ENCODE measurements at regions not wholly inside any gene's neighbourhood (a gene's known extent, or its start where the extent isn't known, plus 50 kb on each side); places are given as distances from the start of the nearest gene placed in this dataset.

DNA sequence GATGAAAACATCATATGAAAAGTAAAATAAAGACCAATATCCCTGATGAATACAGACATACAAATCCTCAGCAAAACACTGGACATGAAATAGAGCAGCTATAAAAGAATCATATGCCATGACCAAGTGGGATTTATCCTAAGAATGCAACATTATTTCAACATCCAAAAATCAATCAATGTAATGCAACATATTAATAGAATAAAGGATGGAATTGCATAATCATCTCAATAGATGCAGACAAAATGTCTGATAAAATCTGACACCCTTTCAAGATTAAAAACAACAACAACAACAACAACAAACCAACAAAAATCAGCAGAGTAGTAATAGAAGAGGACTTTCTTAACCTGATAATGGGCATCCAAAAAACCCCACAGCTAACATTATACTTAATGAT lies 63.8 kb upstream of the IL1R1 start:
- no peak for DNase-seq (ENCODE audit: low read depth in 1 of 2, low spot score in 1 of 2)

DNA sequence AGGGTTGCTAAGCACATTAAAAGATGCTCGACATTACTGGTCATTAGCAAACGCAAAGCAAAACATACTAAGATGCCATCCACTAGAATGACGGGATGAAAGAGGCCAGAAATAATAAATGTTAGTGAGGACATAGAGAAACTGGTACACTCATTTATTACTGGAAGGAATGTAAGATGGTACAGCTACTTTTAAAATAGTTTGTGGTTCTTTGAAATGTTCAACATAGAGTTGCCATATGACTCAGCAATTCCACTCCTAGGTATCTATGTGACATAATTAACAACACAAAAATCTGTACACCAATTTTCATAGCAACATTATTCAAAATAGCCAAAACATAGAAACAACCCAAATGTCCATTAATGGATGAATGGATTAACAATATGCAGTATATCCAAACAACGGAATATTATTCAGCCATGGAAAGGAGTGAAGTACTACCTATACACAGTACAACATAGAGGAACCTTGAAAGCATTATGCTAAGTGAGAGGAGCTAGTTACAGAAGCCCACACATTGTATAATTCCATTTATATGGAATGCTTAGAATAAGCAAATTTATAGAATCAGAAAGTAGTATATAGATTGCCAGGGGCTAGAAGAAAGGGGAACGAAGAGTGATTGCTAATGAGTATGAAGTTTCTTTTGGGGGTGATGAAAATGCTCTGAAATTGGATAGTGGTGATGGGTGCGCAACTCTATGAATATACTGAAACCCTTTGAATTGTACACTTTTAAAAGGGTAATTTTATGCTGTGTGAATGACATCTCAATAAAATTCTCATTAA lies 61.9 kb upstream of the IL1R1 start:
- no peak for DNase-seq (ENCODE audit: low read depth in 1 of 2, low spot score in 1 of 2)

GRCh38 chr2:102081243-102081522 lies 61.4 kb upstream of the IL1R1 start:
- no peak for DNase-seq (ENCODE audit: low read depth in 1 of 2, low spot score in 1 of 2)

DNA sequence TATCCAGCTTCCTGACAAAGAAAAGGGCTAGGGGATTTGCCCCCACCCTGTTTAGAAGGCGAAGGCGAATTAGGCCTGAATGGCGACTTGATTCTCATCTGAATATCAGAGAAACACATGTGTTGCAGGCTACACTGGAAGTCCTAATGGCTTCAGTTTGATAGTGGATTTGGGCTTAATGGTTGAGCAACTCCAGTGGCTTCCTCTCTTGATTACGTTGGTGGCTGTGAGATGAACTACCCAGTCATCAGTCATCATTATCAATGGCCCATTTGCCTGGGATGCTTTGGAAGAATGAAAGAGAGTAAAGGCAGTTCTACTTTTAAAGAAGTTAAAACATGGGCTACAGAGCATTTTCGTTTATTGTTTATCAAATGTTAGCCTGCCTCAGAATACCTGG lies 60.9 kb upstream of the IL1R1 start:
- no peak for DNase-seq (ENCODE audit: low read depth in 1 of 2, low spot score in 1 of 2)

DNA sequence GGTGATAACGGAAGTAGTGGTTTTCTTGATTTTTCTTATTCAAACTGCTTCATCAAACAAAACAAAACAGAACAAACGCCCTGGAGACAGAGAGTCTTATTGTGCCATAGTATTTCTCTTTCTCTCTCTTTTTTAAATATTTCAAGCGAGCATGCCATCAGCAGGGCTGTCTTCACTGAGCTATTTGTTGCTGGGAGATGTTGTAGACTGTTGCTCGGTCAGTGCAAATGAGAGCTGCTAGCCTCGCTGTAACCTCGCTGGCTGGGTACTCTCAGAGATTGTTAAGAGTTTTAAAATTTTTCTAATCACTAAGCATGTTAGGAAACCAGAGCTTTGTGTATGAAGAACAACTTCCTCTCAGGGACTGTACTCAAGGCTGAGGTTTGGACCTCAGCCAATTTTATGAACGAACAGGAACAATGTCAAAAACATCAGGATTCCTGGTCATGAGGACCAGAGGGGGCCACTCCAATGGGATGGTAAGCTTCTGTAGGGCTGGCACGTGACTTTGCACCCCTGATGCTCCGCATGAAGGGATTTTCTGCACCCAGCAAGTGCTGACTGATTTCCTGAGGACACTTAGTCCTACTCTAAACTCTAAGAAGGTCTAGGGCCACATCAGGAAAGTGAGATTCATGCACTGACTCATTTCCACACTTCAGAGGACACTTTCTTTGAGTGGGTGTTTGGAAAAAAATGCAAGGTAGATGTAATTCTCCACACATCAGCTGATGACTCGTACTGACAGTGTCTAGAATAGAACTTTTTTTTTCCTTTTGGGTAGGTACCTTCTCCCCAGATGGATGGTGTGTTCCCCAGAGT lies 59.8 kb upstream of the IL1R1 start:
- DNase-seq (ENCODE audit: low read depth in 1 of 2, low spot score in 1 of 2): peak in 1 of 2 donors; percentile 62

- DNase-seq (ENCODE audit: low read depth in 1 of 2, low spot score in 1 of 2): no peak
These were observed 59.2 kb upstream of the IL1R1 start for GRCh38 chr2:102083393-102083703.

- no peak for DNase-seq (ENCODE audit: low read depth in 1 of 2, low spot score in 1 of 2)
These were observed 57.9 kb upstream of the IL1R1 start for GRCh38 chr2:102084651-102085050.

- DNase-seq (ENCODE audit: low read depth in 1 of 2, low spot score in 1 of 2): no peak
These were observed 57.3 kb upstream of the IL1R1 start for GRCh38 chr2:102085238-102085637.

DNA sequence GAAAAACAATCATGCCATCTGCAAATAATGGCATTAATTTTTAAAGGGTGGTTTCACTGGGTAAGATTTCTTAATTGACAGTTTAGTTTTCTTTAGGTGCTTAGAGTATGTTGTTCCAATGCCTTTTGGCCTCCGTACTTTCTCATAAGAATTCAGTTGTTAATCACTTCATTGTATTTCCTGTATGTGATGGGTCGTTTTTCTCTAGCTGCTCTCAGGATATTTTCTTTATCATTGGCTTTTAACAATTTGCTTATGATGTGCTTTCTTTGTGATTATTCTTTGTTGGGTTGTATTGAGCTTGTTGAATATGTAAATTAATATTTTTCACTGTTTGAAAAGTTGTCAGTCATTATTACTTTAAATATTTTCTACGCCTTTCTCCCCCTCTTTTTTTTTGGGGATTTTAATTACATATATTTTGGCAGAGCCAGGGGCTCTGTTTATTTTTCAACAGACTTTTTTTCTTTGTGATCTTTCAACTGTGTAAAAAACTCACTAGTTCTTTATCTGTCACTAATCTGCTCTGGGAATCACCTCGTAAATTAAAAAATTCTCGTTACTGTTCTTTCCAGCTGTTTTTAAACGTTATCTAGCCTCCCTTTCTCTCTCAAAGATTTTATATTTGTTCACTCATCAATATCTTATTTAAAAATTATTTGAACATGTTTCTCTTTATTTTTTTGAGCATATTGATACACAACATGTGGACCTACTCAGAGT lies 56.2 kb upstream of the IL1R1 start:
- DNase-seq (ENCODE audit: low read depth in 1 of 2, low spot score in 1 of 2): no peak

DNA sequence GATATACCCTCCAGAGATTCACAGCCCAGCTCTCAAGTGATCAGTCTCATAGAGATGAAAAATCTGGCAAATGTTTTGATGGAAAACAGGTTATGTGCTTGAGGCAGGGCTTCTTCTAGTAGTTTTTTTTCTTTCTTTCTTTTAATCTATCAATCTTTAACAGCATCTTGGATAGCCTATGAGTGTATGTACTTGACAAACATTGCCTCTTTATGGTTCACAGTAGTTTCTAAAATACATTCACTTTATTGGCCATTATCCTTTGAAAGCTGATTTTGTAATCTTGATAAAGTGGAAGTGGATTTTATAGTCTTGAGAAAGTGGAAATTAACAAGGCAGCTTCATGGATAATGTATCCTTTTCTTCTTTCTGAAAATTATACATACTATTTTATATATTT lies 51.4 kb upstream of the IL1R1 start:
- no peak for DNase-seq (ENCODE audit: low read depth in 1 of 2, low spot score in 1 of 2)

- DNase-seq (ENCODE audit: low read depth in 1 of 2, low spot score in 1 of 2): no peak
These were observed 50.6 kb upstream of the IL1R1 start for GRCh38 chr2:102091908-102092307.

GRCh38 chr2:102092535-102092934 lies 50.0 kb upstream of the IL1R1 start:
- DNase-seq (ENCODE audit: low read depth in 1 of 2, low spot score in 1 of 2): no peak
